AG10803 (cell line): ENCODE measurements at regions not wholly inside any gene's neighbourhood (a gene's known extent, or its start where the extent isn't known, plus 50 kb on each side); places are given as distances from the start of the nearest gene placed in this dataset.
"Not testable (repeated sequence)": the region's sequence is repeated elsewhere in the genome, so short reads cannot be mapped to it uniquely, and the experiment has no call there.

ENCODE experiments used
- DNase-seq: peaks from one replicate; pipeline ENCODE4 v3.0.0; 2010; ENCODE audit warnings: low read depth
- H3K4me3 ChIP-seq: 2 replicates; pipeline ENCODE4 v1.5.1; 2011; ENCODE audit warnings: mild to moderate bottlenecking, low read length, control low read depth
- CTCF ChIP-seq: conservative IDR thresholded peaks from 2 replicates; pipeline ENCODE4 v1.5.1; 2011; ENCODE audit warnings: mild to moderate bottlenecking, low read length, control low read depth, inconsistent platforms

DNA sequence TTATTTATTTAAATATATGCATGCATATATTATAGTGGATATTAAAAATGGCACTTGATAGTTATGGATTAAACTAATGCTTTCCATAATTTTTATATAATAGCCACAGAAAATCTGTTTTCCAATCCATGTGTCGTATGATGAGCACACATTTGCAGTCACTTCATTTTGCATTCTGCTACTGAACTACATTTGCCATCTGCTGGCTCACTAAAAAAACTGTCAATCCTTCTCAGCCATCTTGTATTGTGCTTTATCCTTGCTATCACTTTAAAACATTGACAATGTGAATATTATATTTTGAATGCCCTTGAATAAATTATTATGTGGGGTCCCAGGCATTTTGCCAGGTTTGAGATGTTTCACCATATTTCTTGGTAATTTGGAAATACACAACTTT, 586.6 kb downstream of the DNAH5 start:
- no peak overlapping the region for H3K4me3 ChIP-seq
- no peak for TF ChIP-seq CTCF
- no peak for DNase-seq

GRCh38 chr5:13356226-13356625, 588.3 kb downstream of the DNAH5 start:
- DNase-seq, result no peak
- no peak for TF ChIP-seq CTCF
- H3K4me3 ChIP-seq, result no peak overlapping the region

GRCh38 chr5:13354611-13355010, 589.9 kb downstream of the DNAH5 start:
- TF ChIP-seq CTCF, result no peak
- H3K4me3 ChIP-seq, result no peak overlapping the region
- no peak for DNase-seq

DNA sequence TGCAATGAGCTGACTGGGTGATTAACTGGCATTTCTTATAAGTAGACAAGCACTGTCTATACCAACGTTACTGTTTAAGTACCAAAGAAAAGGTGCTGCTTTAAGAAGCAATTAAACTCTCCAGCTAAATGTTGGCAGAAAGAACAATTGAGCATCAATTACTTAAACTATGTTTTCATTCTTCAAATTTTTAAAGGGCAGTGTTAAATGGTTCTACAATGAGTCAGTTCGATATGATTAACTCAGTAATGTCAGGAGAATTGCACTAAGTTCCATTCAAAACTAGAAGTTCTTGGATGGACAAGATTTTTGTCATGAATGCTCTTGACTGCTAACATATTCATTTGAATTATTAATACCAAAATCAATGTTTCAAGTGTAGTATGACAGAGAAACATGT, 593.7 kb downstream of the DNAH5 start:
- peak; percentile 47 for DNase-seq
- H3K4me3 ChIP-seq, result no peak overlapping the region
- no peak for TF ChIP-seq CTCF

DNA sequence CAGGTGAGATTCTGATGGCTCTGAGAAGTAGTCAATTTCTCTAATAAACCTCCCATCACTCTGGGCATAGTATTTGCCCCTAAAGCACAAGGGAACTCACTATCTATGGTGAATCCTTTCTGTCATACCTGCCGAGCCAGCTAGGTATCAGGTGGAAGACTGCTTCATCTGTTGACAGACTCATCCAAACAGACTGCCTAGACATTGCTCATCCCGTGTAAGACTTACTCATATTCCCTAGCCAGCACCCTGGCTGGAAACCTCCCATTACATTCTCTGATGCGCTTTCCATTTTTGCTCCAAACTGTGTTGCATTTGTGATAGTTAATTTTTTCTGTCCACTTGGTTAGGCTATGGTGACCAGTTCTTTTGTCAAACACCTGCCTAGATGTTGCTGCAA, 595.9 kb downstream of the DNAH5 start:
- no peak for TF ChIP-seq CTCF
- DNase-seq, result no peak
- no peak overlapping the region for H3K4me3 ChIP-seq

DNA sequence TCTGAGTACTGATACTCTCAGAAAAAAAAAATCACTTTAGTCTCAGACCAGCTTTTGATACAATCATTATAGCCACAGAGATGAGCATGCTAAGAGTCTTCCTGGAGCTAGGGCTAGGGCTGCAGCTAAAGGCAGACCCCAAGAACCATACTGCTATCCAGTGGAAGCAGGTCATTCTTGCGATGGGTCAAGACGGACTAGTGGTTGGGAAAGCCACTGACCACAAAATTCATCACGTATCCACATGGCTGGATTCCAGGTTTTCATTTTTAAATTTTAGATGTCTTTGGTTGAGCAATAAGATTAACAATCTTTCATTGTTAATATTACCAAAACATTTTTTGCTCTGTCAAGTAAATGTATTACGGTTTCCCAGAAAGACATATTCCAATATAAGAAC, 598.1 kb downstream of the DNAH5 start:
- H3K4me3 ChIP-seq, result no peak overlapping the region
- DNase-seq, result no peak
- TF ChIP-seq CTCF, result no peak

DNA sequence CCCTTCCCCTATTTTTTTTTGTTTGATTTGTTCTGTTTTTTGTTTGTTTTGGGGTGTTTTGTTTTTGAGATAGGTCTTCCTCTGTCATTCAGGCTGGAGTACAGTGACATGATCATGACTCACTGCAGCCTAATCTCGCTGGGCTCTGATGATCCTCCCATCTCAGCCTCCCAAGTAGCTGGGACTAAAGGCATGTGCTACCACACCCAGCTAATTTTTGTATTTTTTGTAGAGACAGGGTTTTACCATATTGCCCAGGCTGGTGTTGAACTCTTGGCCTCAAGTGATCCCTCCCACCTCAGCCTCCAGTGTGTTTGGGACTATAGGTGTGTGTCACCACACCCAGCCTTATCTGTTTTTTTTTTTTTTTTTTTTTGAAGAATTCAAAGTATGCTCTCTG, 605.4 kb downstream of the DNAH5 start:
- DNase-seq, result no peak
- TF ChIP-seq CTCF, result no peak
- no peak overlapping the region for H3K4me3 ChIP-seq

DNA sequence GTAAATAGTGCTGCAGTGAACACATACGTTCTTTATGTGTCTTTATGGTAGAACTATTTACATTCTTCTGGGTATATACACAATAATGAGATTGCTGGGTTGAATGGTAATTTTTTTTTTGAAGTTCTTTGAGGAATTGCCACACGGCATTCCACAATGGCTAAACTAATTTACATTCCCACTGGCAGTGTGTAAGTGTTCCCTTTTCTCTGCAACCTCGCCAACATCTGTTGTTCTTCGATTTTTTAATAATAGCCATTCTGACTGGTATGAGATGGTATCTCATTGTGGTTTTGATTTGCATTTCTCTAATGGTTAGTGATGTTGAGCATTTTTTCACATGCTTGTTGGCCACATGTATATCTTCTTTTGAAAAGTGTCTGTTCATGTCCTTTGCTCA, 609.5 kb downstream of the DNAH5 start:
- H3K4me3 ChIP-seq, result not testable (repeated sequence)
- DNase-seq, result peak; percentile 54
